MV-4-11 (cell line): ENCODE measurements at regions not wholly inside any gene's neighbourhood (a gene's known extent, or its start where the extent isn't known, plus 50 kb on each side); places are given as distances from the start of the nearest gene placed in this dataset.
"Not testable (repeated sequence)": the region's sequence is repeated elsewhere in the genome, so short reads cannot be mapped to it uniquely, and the experiment has no call there.

ENCODE experiments used
- DNase-seq: peaks from one replicate; lab custom pipeline; 2025; lab: John Stamatoyannopoulos, UW

GRCh38 chr12:33323823-33324222 lies 115.8 kb downstream of the SYT10 start:
- DNase-seq = no peak

GRCh38 chr12:33322519-33322918 lies 117.1 kb downstream of the SYT10 start:
- DNase-seq = no peak

- no peak for DNase-seq
Measured at GRCh38 chr12:33317746-33318145, 121.9 kb downstream of the SYT10 start.

GRCh38 chr12:33314223-33314622 lies 125.4 kb downstream of the SYT10 start:
- no peak for DNase-seq

GRCh38 chr12:33313476-33313875 lies 126.1 kb downstream of the SYT10 start:
- DNase-seq = no peak

- no peak for DNase-seq
Measured at GRCh38 chr12:33310471-33310870, 129.1 kb downstream of the SYT10 start.

GRCh38 chr12:33304176-33304575 lies 135.4 kb downstream of the SYT10 start:
- DNase-seq = no peak

- no peak for DNase-seq
Measured at GRCh38 chr12:33296529-33296928, 143.1 kb downstream of the SYT10 start.

GRCh38 chr12:33290703-33291102 lies 148.9 kb downstream of the SYT10 start:
- DNase-seq = no peak

- DNase-seq = no peak
Measured at GRCh38 chr12:33283054-33283453, 156.6 kb downstream of the SYT10 start.

- DNase-seq = no peak
Measured at GRCh38 chr12:33277376-33277775, 162.2 kb downstream of the SYT10 start.

GRCh38 chr12:33267641-33268040 lies 172.0 kb downstream of the SYT10 start:
- DNase-seq = no peak

- DNase-seq = no peak
Measured at GRCh38 chr12:33265900-33266299, 173.7 kb downstream of the SYT10 start.

- DNase-seq = no peak
Measured at GRCh38 chr12:33265033-33265731, 174.4 kb downstream of the SYT10 start.

GRCh38 chr12:33253178-33253577 lies 186.4 kb downstream of the SYT10 start:
- DNase-seq = no peak

GRCh38 chr12:33251548-33251947 lies 188.1 kb downstream of the SYT10 start:
- no peak for DNase-seq

GRCh38 chr12:33248364-33248763 lies 191.3 kb downstream of the SYT10 start:
- DNase-seq = no peak

GRCh38 chr12:33247625-33248024 lies 192.0 kb downstream of the SYT10 start:
- DNase-seq = no peak

GRCh38 chr12:33245434-33245833 lies 194.2 kb downstream of the SYT10 start:
- DNase-seq = no peak

- no peak for DNase-seq
Measured at GRCh38 chr12:33226671-33227070, 212.9 kb downstream of the SYT10 start.

- DNase-seq = no peak
Measured at GRCh38 chr12:33223956-33224355, 215.7 kb downstream of the SYT10 start.

GRCh38 chr12:33222357-33222756 lies 217.3 kb downstream of the SYT10 start:
- no peak for DNase-seq

- no peak for DNase-seq
Measured at GRCh38 chr12:33205981-33206380, 233.6 kb downstream of the SYT10 start.

- not testable (repeated sequence) for DNase-seq
Measured at GRCh38 chr12:33194389-33194788, 245.2 kb downstream of the SYT10 start.
